Astrocyte (in vitro differentiated cells and primary cell): ENCODE measurements at regions not wholly inside any gene's neighbourhood (a gene's known extent, or its start where the extent isn't known, plus 50 kb on each side); places are given as distances from the start of the nearest gene placed in this dataset.

Experiments used
- DNase-seq: peaks from one replicate; pipeline ENCODE4 v3.0.0-alpha.2; 2010; ENCODE audit warnings: low read depth
- FAIRE-seq: peaks from 2 replicates; lab custom pipeline; 2011; peaks lifted over from hg19 to GRCh38; lab: Jason Lieb, UNC
- H2AFZ ChIP-seq: 2 replicates; pipeline ENCODE4 v1.6.0; 2012; ENCODE audit warnings: low read depth, low read length, inconsistent platforms
- H3K27ac ChIP-seq: 2 replicates; pipeline ENCODE4 v1.5.1; 2011; ENCODE audit warnings: low read depth, low read length, inconsistent platforms
- H3K27me3 ChIP-seq: 2 replicates; pipeline ENCODE4 v1.6.0; 2011; ENCODE audit warnings: low read length, inconsistent platforms; ENCODE audit not compliant: insufficient read depth
- H3K36me3 ChIP-seq: 2 replicates; pipeline ENCODE4 v1.5.1; 2011; ENCODE audit warnings: low read length, inconsistent platforms; ENCODE audit not compliant: insufficient read depth
- H3K4me1 ChIP-seq: 2 replicates; pipeline ENCODE4 v1.5.1; 2011; ENCODE audit warnings: low read length, inconsistent platforms; ENCODE audit not compliant: insufficient read depth
- H3K4me2 ChIP-seq: 2 replicates; pipeline ENCODE4 v1.6.0; 2012; ENCODE audit warnings: low read length, inconsistent platforms
- H3K4me3 ChIP-seq: 2 replicates; pipeline ENCODE4 v1.5.1; 2011; ENCODE audit warnings: low read depth, mild to moderate bottlenecking, low read length, inconsistent platforms; ENCODE audit not compliant: insufficient read depth
- H3K79me2 ChIP-seq: 2 replicates; pipeline ENCODE4 v1.6.0; 2012; ENCODE audit warnings: mild to moderate bottlenecking, low read length, inconsistent platforms; ENCODE audit not compliant: insufficient read depth
- H3K9ac ChIP-seq: 2 replicates; pipeline ENCODE4 v1.6.0; 2012; ENCODE audit warnings: mild to moderate bottlenecking, low read length, inconsistent platforms
- H3K9me3 ChIP-seq: 2 replicates; pipeline ENCODE4 v1.5.1; 2012; ENCODE audit warnings: low read depth, mild to moderate bottlenecking, low read length, inconsistent platforms; ENCODE audit not compliant: insufficient read depth
- H4K20me1 ChIP-seq: 2 replicates; pipeline ENCODE4 v1.6.0; 2012; ENCODE audit warnings: low read length, inconsistent platforms; ENCODE audit not compliant: insufficient read depth
- H3K27ac Mint-ChIP-seq: one replicate; pipeline ENCODE4 v1.8.0; 2021; ENCODE audit warnings: mild to moderate bottlenecking, mixed read lengths; ENCODE audit not compliant: unreplicated experiment
- H3K27me3 Mint-ChIP-seq: one replicate; pipeline ENCODE4 v1.8.0; 2021; ENCODE audit warnings: low read depth, mixed read lengths; ENCODE audit not compliant: unreplicated experiment
- H3K36me3 Mint-ChIP-seq: one replicate; pipeline ENCODE4 v1.8.0; 2021; ENCODE audit warnings: low read depth, mixed read lengths; ENCODE audit not compliant: unreplicated experiment
- H3K4me1 Mint-ChIP-seq: one replicate; pipeline ENCODE4 v1.8.0; 2021; ENCODE audit warnings: low read depth, mixed read lengths; ENCODE audit not compliant: unreplicated experiment
- H3K4me3 Mint-ChIP-seq: one replicate; pipeline ENCODE4 v1.8.0; 2021; ENCODE audit warnings: mild to moderate bottlenecking, moderate library complexity, mixed read lengths; ENCODE audit not compliant: unreplicated experiment
- H3K9me3 Mint-ChIP-seq: one replicate; pipeline ENCODE4 v1.8.0; 2021; ENCODE audit warnings: mild to moderate bottlenecking, mixed read lengths; ENCODE audit not compliant: unreplicated experiment
- EZH2 ChIP-seq: IDR thresholded peaks from 2 replicates; pipeline ENCODE4 v1.6.1; 2012; ENCODE audit warnings: mild to moderate bottlenecking, low read length, inconsistent platforms; ENCODE audit not compliant: insufficient read depth
- TF ChIP-seq, protein P1 (sequence below): IDR thresholded peaks from 2 replicates; pipeline ENCODE4 v1.5.1; 2011; ENCODE audit warnings: low read depth, mild to moderate bottlenecking, inconsistent platforms, low read length, moderate library complexity; ENCODE audit not compliant: insufficient read depth

- no peak overlapping the region for H3K9ac ChIP-seq
- no peaks in the 10 kb centered on the region for H3K36me3 ChIP-seq
- H3K4me2 ChIP-seq: no peak overlapping the region
- no peaks in the 10 kb centered on the region for H3K27me3 ChIP-seq
- TF ChIP-seq, protein P1, sequence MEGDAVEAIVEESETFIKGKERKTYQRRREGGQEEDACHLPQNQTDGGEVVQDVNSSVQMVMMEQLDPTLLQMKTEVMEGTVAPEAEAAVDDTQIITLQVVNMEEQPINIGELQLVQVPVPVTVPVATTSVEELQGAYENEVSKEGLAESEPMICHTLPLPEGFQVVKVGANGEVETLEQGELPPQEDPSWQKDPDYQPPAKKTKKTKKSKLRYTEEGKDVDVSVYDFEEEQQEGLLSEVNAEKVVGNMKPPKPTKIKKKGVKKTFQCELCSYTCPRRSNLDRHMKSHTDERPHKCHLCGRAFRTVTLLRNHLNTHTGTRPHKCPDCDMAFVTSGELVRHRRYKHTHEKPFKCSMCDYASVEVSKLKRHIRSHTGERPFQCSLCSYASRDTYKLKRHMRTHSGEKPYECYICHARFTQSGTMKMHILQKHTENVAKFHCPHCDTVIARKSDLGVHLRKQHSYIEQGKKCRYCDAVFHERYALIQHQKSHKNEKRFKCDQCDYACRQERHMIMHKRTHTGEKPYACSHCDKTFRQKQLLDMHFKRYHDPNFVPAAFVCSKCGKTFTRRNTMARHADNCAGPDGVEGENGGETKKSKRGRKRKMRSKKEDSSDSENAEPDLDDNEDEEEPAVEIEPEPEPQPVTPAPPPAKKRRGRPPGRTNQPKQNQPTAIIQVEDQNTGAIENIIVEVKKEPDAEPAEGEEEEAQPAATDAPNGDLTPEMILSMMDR: no peak
- TF ChIP-seq EZH2: no peak
- no peaks in the 10 kb centered on the region for H3K4me1 ChIP-seq
- Mint-ChIP-seq H3K27ac (no peak overlapping the region), H3K4me3 (no peak overlapping the region), H3K4me1 (peaks cover 3% of the 10 kb centered on the region), H3K9me3 (no peaks in the 10 kb centered on the region), H3K36me3 (no peaks in the 10 kb centered on the region), H3K27me3 (no peaks in the 10 kb centered on the region)
- H3K27ac ChIP-seq: no peak overlapping the region
- no peak for DNase-seq
- no peaks in the 10 kb centered on the region for H3K79me2 ChIP-seq
- H3K9me3 ChIP-seq: no peaks in the 10 kb centered on the region
- no peaks in the 10 kb centered on the region for H4K20me1 ChIP-seq
- no peak for FAIRE-seq
- H2AFZ ChIP-seq: no peak overlapping the region
- no peak overlapping the region for H3K4me3 ChIP-seq
Measured at GRCh38 chr4:132498215-132498614, 650.9 kb upstream of the PCDH10 start.

GRCh38 chr4:132502096-132502552 is 647.0 kb upstream of the PCDH10 start:
- H3K27ac Mint-ChIP-seq: no peak overlapping the region
- no peaks in the 10 kb centered on the region for H3K4me1 ChIP-seq
- TF ChIP-seq, protein P1: no peak
- TF ChIP-seq EZH2: no peak
- H3K27me3 Mint-ChIP-seq: no peaks in the 10 kb centered on the region
- H3K9me3 ChIP-seq: no peaks in the 10 kb centered on the region
- H3K36me3 ChIP-seq: no peaks in the 10 kb centered on the region
- H3K9me3 Mint-ChIP-seq: no peaks in the 10 kb centered on the region
- no peak overlapping the region for H3K9ac ChIP-seq
- H3K4me2 ChIP-seq: no peak overlapping the region
- DNase-seq (no peak), FAIRE-seq (no peak)
- no peaks in the 10 kb centered on the region for H3K27me3 ChIP-seq
- no peak overlapping the region for H2AFZ ChIP-seq
- peaks cover 8% of the 10 kb centered on the region for H3K4me1 Mint-ChIP-seq
- H3K4me3 ChIP-seq: no peak overlapping the region
- no peaks in the 10 kb centered on the region for H3K79me2 ChIP-seq
- H3K36me3 Mint-ChIP-seq: no peaks in the 10 kb centered on the region
- H4K20me1 ChIP-seq: no peaks in the 10 kb centered on the region
- H3K4me3 Mint-ChIP-seq: no peak overlapping the region
- H3K27ac ChIP-seq: no peak overlapping the region

DNA sequence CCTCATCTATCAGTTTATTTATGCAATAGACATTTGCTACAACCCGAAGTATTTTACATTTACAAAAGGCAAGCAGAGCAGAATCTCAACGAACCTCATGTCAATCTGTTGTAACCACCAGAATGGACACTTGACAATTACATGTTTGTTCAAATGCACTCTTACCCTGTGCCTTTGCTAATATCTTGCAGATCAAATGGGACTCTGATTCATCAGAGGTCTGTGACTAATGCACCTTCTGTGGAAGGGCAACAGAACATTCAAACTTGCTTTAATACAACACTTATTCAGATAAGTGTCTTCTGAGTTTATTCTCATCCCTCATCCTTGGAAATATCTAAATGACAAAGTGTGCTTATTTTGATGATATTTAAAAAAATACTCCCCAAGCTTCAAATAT is 644.7 kb upstream of the PCDH10 start:
- Histone ChIP-seq H3K4me3 (no peak overlapping the region), H3K4me2 (no peak overlapping the region), H2AFZ (no peak overlapping the region), H3K79me2 (no peaks in the 10 kb centered on the region), H3K9me3 (no peaks in the 10 kb centered on the region), H3K4me1 (no peaks in the 10 kb centered on the region), H3K9ac (no peak overlapping the region), H4K20me1 (no peaks in the 10 kb centered on the region), H3K27ac (no peak overlapping the region), H3K36me3 (no peaks in the 10 kb centered on the region), H3K27me3 (no peaks in the 10 kb centered on the region)
- Mint-ChIP-seq H3K9me3 (no peaks in the 10 kb centered on the region), H3K4me1 (peaks cover 8% of the 10 kb centered on the region), H3K27me3 (no peaks in the 10 kb centered on the region), H3K27ac (no peak overlapping the region), H3K36me3 (no peaks in the 10 kb centered on the region), H3K4me3 (no peak overlapping the region)
- no peak for TF ChIP-seq EZH2
- TF ChIP-seq, protein P1: no peak
- DNase-seq: peak; percentile 21
- peak; percentile 43 for FAIRE-seq
